ENCODE measurements at regions not wholly inside any gene's neighbourhood (a gene's known extent, or its start where the extent isn't known, plus 50 kb on each side); places are given as distances from the start of the nearest gene placed in this dataset.
"Not testable (repeated sequence)": the region's sequence is repeated elsewhere in the genome, so short reads cannot be mapped to it uniquely, and the experiment has no call there.

DNA sequence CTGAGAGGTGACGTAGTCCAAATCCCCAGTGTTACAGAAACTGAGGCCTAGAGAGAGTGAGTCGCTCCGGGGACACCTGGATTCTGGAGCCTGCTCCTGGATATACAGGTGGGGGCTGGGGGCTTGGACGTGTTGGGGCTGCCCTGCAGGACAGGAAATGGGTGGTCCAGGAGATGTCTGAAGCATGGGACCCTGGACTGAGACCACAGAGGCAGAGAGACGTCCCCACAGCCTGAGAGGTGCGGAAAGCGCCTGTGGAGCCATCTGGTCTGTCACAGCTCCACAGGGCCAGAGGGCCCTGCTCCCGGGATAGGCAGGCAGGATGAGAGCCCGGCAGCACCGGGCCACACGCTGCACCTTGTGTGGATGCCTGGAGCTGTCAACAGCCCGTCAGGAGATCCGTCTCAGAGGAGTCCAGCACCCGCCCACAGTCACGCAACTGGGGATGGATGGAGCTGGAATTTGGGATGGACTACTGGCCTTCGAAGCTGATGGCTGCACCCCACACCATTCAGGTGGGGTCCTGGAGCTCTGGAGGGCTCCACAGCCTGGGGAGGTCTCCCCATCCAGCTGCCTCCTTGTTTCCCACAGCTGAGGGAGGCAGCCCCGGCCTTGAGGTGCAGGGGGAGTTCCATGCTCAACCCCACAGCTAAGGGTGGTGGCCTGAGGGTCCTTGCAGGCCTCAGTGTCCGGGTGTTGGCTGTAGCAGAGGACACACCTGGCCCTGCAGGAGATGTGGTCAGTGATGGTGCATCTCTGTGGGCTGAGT lies 303.0 kb downstream of the NDUFA10 start:
- no peak overlapping the region for H3K4me3 Mint-ChIP-seq
- no peak overlapping the region for H3K27ac Mint-ChIP-seq
- POLR2A ChIA-PET = no interaction called here
- no peaks in the 10 kb centered on the region for H3K9me3 Mint-ChIP-seq (ENCODE audit: insufficient read depth)
- no peaks in the 10 kb centered on the region for H3K36me3 Mint-ChIP-seq (ENCODE audit: low read depth)
- H3K27me3 Mint-ChIP-seq (ENCODE audit: low read depth) = no peaks in the 10 kb centered on the region
- H3K4me1 Mint-ChIP-seq (ENCODE audit: low read depth) = no peaks in the 10 kb centered on the region
- CTCF ChIA-PET = no interaction called here
- no peak for ATAC-seq
- no peak for DNase-seq

GRCh38 chr2:239721531-239721930 lies 303.6 kb downstream of the NDUFA10 start:
- Mint-ChIP-seq H3K27ac (no peak overlapping the region), H3K4me3 (no peak overlapping the region), H3K4me1 (ENCODE audit: low read depth) (no peaks in the 10 kb centered on the region), H3K9me3 (ENCODE audit: insufficient read depth) (no peaks in the 10 kb centered on the region), H3K36me3 (ENCODE audit: low read depth) (no peaks in the 10 kb centered on the region), H3K27me3 (ENCODE audit: low read depth) (no peaks in the 10 kb centered on the region)
- DNase-seq (no peak), ATAC-seq (no peak)
- ChIA-PET POLR2A (interaction anchor here (0.5 kb wide), 1 partner anchor 103 kb away, joined by 3 read pairs; no protein-coding TSS in a partner anchor), CTCF (no interaction called here)

DNA sequence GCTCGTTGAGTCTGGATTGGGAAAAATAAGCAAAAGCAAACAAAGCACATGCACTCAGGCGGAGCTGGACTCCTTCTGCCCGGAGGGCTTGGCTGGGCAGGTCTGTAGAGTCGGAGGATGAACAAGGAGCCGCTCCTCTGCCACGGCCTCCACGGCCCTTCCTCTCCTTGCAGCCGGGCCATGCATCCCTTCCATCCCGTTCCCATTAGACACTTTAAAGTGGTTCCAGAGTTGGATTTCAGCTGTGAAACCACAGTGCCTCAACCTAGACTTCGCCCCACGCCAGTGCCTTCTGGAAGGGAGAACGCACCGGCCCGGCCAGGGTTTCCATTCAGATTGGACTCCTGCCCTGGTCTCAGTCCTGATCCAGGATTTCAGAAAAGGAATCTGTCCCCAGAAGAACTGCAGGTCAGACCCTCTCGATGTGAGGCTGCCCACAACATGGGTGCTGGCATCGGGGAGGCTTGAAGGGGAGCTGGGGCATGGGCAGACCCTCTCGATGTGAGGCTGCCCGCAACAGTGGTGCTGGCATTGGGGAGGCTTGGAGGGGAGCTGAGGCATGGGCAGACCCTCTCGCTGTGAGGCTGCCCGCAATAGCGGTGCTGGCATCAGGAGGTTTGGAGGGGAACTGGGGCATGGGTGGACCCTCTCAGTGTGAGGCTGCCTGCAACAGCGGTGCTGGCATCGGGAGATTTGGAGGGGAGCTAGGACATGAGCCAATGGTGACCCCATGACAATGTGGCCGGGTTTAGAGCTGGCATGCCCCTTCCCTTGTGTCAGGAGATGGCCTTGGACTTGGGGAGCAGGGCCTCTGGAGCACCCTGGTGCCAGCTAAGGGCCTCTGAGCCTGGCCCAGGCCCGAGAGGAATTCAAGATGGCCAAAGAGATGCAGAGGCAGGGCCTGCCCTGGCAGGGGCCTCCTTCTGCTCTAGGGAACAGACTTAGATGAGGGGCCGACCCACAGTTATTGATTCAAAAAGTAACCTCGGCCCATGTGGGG lies 304.5 kb downstream of the NDUFA10 start:
- CTCF ChIA-PET = no interaction called here
- H3K36me3 Mint-ChIP-seq (ENCODE audit: low read depth) = no peaks in the 10 kb centered on the region
- POLR2A ChIA-PET = interaction anchor here (0.5 kb wide), 1 partner anchor 104 kb away, joined by 3 read pairs; no protein-coding TSS in a partner anchor
- no peak overlapping the region for H3K4me3 Mint-ChIP-seq
- H3K9me3 Mint-ChIP-seq (ENCODE audit: insufficient read depth) = no peaks in the 10 kb centered on the region
- H3K27me3 Mint-ChIP-seq (ENCODE audit: low read depth) = no peaks in the 10 kb centered on the region
- ATAC-seq (no peak), DNase-seq (no peak)
- H3K4me1 Mint-ChIP-seq (ENCODE audit: low read depth) = no peaks in the 10 kb centered on the region
- no peak overlapping the region for H3K27ac Mint-ChIP-seq

DNA sequence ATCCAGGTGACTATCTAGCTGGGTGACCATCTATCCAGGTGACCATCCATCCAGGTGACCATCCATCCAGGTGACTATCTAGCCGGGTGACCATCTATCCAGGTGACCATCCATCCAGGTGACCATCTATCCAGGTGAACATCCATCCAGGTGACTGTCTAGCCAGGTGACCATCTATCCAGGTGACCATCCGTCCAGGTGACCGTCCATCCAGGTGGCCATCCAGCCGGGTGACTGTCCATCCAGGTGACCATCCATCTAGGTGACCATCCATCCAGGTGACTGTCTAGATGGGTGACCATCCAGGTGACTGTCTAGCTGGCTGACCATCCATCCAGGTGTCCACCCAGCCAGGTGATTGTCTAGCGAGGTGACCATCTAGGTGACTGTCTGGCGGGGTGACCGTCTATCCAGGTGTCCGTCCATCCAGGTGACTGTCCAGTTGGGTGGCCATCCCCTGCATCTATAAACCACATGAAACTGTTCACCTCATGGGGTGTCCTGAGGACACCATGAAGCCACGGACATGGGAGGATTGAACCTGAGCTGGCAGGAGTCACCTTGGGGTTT lies 305.3 kb downstream of the NDUFA10 start:
- H3K4me3 Mint-ChIP-seq = no peak overlapping the region
- DNase-seq (no peak), ATAC-seq (no peak)
- H3K27ac Mint-ChIP-seq = no peak overlapping the region
- no peaks in the 10 kb centered on the region for H3K4me1 Mint-ChIP-seq (ENCODE audit: low read depth)
- no peaks in the 10 kb centered on the region for H3K27me3 Mint-ChIP-seq (ENCODE audit: low read depth)
- CTCF ChIA-PET = no interaction called here
- no peaks in the 10 kb centered on the region for H3K36me3 Mint-ChIP-seq (ENCODE audit: low read depth)
- H3K9me3 Mint-ChIP-seq (ENCODE audit: insufficient read depth) = peaks cover 5% of the 10 kb centered on the region
- POLR2A ChIA-PET = no interaction called here

GRCh38 chr2:239718991-239719390 lies 306.2 kb downstream of the NDUFA10 start:
- ATAC-seq; DNase-seq; H3K4me3 Mint-ChIP-seq; H3K4me1 Mint-ChIP-seq (ENCODE audit: low read depth); H3K36me3 Mint-ChIP-seq (ENCODE audit: low read depth); POLR2A ChIA-PET; H3K27me3 Mint-ChIP-seq (ENCODE audit: low read depth); H3K27ac Mint-ChIP-seq; CTCF ChIA-PET: not testable (repeated sequence)
- peaks cover 11% of the 10 kb centered on the region for H3K9me3 Mint-ChIP-seq (ENCODE audit: insufficient read depth)

- DNase-seq = no peak
- Mint-ChIP-seq H3K4me3 (no peak overlapping the region), H3K27ac (no peak overlapping the region), H3K9me3 (ENCODE audit: insufficient read depth) (peaks cover 18% of the 10 kb centered on the region), H3K4me1 (ENCODE audit: low read depth) (no peaks in the 10 kb centered on the region), H3K36me3 (ENCODE audit: low read depth) (no peaks in the 10 kb centered on the region), H3K27me3 (ENCODE audit: low read depth) (no peaks in the 10 kb centered on the region)
- ATAC-seq = no peak
- ChIA-PET CTCF (no interaction called here), POLR2A (no interaction called here)
Observed at GRCh38 chr2:239717706-239718105, 307.4 kb downstream of the NDUFA10 start.

DNA sequence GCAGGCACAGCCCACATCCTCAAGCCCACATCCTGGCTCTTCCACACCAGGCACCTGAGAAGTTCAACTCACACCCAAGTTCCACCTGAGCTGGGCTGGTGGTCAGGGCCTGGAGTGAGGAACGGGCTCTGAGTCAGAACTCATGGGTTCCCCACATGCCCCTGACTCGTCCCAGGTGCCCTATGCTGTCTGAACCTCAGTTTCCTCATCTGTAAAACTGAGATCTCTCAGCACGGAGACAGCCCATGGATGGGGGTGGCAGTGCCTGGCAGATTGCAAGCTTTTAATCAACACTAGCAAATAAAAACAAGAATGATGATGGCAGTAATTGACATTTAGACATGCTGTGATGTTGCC lies 307.8 kb downstream of the NDUFA10 start:
- POLR2A ChIA-PET = no interaction called here
- no peaks in the 10 kb centered on the region for H3K36me3 Mint-ChIP-seq (ENCODE audit: low read depth)
- H3K4me3 Mint-ChIP-seq = no peak overlapping the region
- ATAC-seq (no peak), DNase-seq (no peak)
- H3K27ac Mint-ChIP-seq = no peak overlapping the region
- CTCF ChIA-PET = no interaction called here
- peaks cover 18% of the 10 kb centered on the region for H3K9me3 Mint-ChIP-seq (ENCODE audit: insufficient read depth)
- H3K27me3 Mint-ChIP-seq (ENCODE audit: low read depth) = no peaks in the 10 kb centered on the region
- no peaks in the 10 kb centered on the region for H3K4me1 Mint-ChIP-seq (ENCODE audit: low read depth)

GRCh38 chr2:239716536-239717318 lies 308.4 kb downstream of the NDUFA10 start:
- no peak overlapping the region for H3K4me3 Mint-ChIP-seq
- POLR2A ChIA-PET = no interaction called here
- no peaks in the 10 kb centered on the region for H3K27me3 Mint-ChIP-seq (ENCODE audit: low read depth)
- H3K27ac Mint-ChIP-seq = no peak overlapping the region
- no peaks in the 10 kb centered on the region for H3K36me3 Mint-ChIP-seq (ENCODE audit: low read depth)
- CTCF ChIA-PET = no interaction called here
- no peaks in the 10 kb centered on the region for H3K4me1 Mint-ChIP-seq (ENCODE audit: low read depth)
- H3K9me3 Mint-ChIP-seq (ENCODE audit: insufficient read depth) = peaks cover 18% of the 10 kb centered on the region
- ATAC-seq = no peak
- DNase-seq = no peak

GRCh38 chr2:239716009-239716408 lies 309.1 kb downstream of the NDUFA10 start:
- ChIA-PET CTCF (no interaction called here), POLR2A (no interaction called here)
- Mint-ChIP-seq H3K27me3 (ENCODE audit: low read depth) (peaks cover 5% of the 10 kb centered on the region), H3K27ac (no peak overlapping the region), H3K4me1 (ENCODE audit: low read depth) (no peaks in the 10 kb centered on the region), H3K36me3 (ENCODE audit: low read depth) (no peaks in the 10 kb centered on the region), H3K9me3 (ENCODE audit: insufficient read depth) (peaks cover 18% of the 10 kb centered on the region), H3K4me3 (no peak overlapping the region)
- no peak for ATAC-seq
- no peak for DNase-seq

DNA sequence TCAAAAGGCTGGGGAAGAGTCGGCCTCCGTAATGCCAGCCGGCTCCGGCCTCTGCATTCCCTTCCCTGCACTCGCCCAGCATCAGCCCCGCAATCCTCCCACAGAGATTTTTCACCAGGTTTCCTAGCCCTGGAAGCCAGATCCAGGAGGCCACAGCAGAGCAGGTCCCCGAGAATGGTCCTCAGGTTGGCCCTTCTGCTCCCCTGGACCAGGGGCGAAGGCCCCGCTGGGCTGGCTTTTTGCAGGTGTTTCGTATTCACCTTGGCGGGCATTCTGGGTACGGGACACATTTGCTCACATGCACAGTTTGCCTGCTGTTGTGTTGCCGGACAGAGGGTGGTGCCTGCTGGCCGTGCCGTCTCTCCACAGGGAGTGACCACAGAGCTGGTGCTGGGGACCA lies 309.5 kb downstream of the NDUFA10 start:
- peaks cover 7% of the 10 kb centered on the region for H3K27me3 Mint-ChIP-seq (ENCODE audit: low read depth)
- ATAC-seq (no peak), DNase-seq (no peak)
- no peak overlapping the region for H3K4me3 Mint-ChIP-seq
- POLR2A ChIA-PET = no interaction called here
- no peaks in the 10 kb centered on the region for H3K4me1 Mint-ChIP-seq (ENCODE audit: low read depth)
- CTCF ChIA-PET = no interaction called here
- H3K36me3 Mint-ChIP-seq (ENCODE audit: low read depth) = no peaks in the 10 kb centered on the region
- H3K9me3 Mint-ChIP-seq (ENCODE audit: insufficient read depth) = peaks cover 18% of the 10 kb centered on the region
- H3K27ac Mint-ChIP-seq = no peak overlapping the region

DNA sequence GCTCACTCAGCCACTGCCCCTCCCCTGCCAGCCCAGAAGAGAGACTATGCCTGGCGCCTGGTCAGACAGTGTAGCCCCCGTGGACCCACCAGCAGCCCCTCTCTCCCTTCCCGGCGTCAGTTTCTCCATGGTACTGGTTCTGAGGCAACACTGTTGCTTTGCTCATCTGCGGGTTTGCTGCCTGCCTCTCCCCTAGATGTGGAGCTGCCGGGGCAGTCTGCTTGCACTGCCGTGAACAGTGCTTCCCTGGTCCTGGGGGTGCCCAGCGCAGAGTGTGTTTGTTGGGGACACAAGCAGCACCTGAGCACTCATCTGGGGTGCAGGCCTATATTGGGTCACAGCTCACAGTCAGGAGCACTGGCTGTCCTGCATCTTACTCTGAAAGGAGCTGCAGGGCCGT lies 309.9 kb downstream of the NDUFA10 start:
- no peak for ATAC-seq
- CTCF ChIA-PET = no interaction called here
- POLR2A ChIA-PET = no interaction called here

More for the DNA sequence above, 309.9 kb downstream of the NDUFA10 start:
- Mint-ChIP-seq H3K9me3 (ENCODE audit: insufficient read depth) (peaks cover 18% of the 10 kb centered on the region), H3K4me3 (no peak overlapping the region), H3K27ac (no peak overlapping the region), H3K27me3 (ENCODE audit: low read depth) (peaks cover 7% of the 10 kb centered on the region), H3K4me1 (ENCODE audit: low read depth) (no peaks in the 10 kb centered on the region), H3K36me3 (ENCODE audit: low read depth) (no peaks in the 10 kb centered on the region)
- DNase-seq = no peak
